ENCODE measurements at regions not wholly inside any gene's neighbourhood (a gene's known extent, or its start where the extent isn't known, plus 50 kb on each side); places are given as distances from the start of the nearest gene placed in this dataset.

- no peak for TF ChIP-seq CEBPB (IDR thresholded peaks at IDR 0.05; ENCODE audit: low read depth, low read length)
- no peak for TF ChIP-seq SP4 (IDR thresholded peaks at IDR 0.05; ENCODE audit: low read length)
- no peak for TF ChIP-seq SP1 (IDR thresholded peaks at IDR 0.05; ENCODE audit: low read depth, low read length)
- no peak for TF ChIP-seq FOSL1 (IDR thresholded peaks at IDR 0.05; ENCODE audit: insufficient read depth, low read depth, low read length)
- TF ChIP-seq POLR2A (IDR thresholded peaks at IDR 0.05; ENCODE audit: control extremely low read depth in 1 of 2, low read depth in 2 of 2, low read length in 2 of 2) = no peak
Measured at GRCh38 chr2:44107086-44107740, 61.5 kb upstream of the PPM1B start (continued).
